GM12878 (cell line): ENCODE measurements at regions not wholly inside any gene's neighbourhood (a gene's known extent, or its start where the extent isn't known, plus 50 kb on each side); places are given as distances from the start of the nearest gene placed in this dataset.

ENCODE experiments used
- ATAC-seq: fragments of 200-7000 bp; cut with Tn5 transposase; 3 replicates; pipeline ENCODE4 v1.9.1; 2020; ENCODE audit warnings: mild to moderate bottlenecking, moderate library complexity
- BruUV-seq: library from RNA; stranded (reverse); fragments of 400-500 nt; replicated peaks from 2 replicates; lab custom pipeline; 2021; lab: Mats Ljungman, UMichigan
- CTCF ChIA-PET: fragments of 300-600 bp; sonication (Branson Sonifier 250); formaldehyde crosslinking; extraction: SDS; loops from one replicate; lab custom pipeline; 2021; ENCODE audit warnings: inconsistent platforms; lab: Yijun Ruan, JAX
- POLR2A ChIA-PET: fragments of 350-600 bp; formaldehyde crosslinking; extraction: SDS; loops from one replicate; lab custom pipeline; 2021; ENCODE audit warnings: inconsistent platforms; lab: Charles Lee
- RAD21 ChIA-PET: fragments of 300-600 bp; sonication (Branson Sonifier 250); formaldehyde crosslinking; loops from one replicate; lab custom pipeline; 2023; ENCODE audit warnings: antibody characterized with exemption; ENCODE audit not compliant: unreplicated experiment; lab: Charles Lee
- SMC1A ChIA-PET: fragments of 300-600 bp; sonication (Branson Sonifier 250); formaldehyde crosslinking; loops from one replicate; lab custom pipeline; 2023; ENCODE audit not compliant: unreplicated experiment, uncharacterized antibody; lab: Charles Lee
- DNase-seq: peaks from one replicate; pipeline ENCODE4 v3.0.0-alpha.2; 2011; ENCODE audit warnings: low read depth, low spot score
- FAIRE-seq: peaks from 3 replicates; lab custom pipeline; 2011; peaks lifted over from hg19 to GRCh38; lab: Jason Lieb, UNC
- H2AFZ ChIP-seq: 2 replicates; pipeline ENCODE4 v1.6.0; 2011; ENCODE audit warnings: low read depth, low read length, control low read depth; ENCODE audit not compliant: control insufficient read depth
- H3K27ac ChIP-seq: 2 replicates; pipeline ENCODE4 v1.5.1; 2011; ENCODE audit warnings: control low read depth; ENCODE audit not compliant: control insufficient read depth, insufficient read depth
- H3K27me3 ChIP-seq, 2 experiments: replicated peaks in 1 of 2; 2 replicates each; pipeline versions ENCODE4 v1.6.0 to v1.6.1; 2011; ENCODE audit warnings: low read length in 1 of 2; ENCODE audit not compliant: control insufficient read depth in 2 of 2, insufficient read depth in 2 of 2
- H3K36me3 ChIP-seq, 2 experiments: 2 replicates each; pipeline ENCODE4 v1.5.1; 2011; ENCODE audit warnings: low read length in 1 of 2; ENCODE audit not compliant: control insufficient read depth in 2 of 2, insufficient read depth in 2 of 2
- H3K4me1 ChIP-seq: 2 replicates; pipeline ENCODE4 v1.6.1; 2011; ENCODE audit warnings: mild to moderate bottlenecking, low read length, moderate library complexity, mixed read lengths; ENCODE audit not compliant: control insufficient read depth, insufficient read depth
- H3K4me2 ChIP-seq: 2 replicates; pipeline ENCODE4 v1.6.0; 2011; ENCODE audit warnings: control low read depth; ENCODE audit not compliant: control insufficient read depth, insufficient read depth
- H3K4me3 ChIP-seq: fragments of 200-600 bp; sonication (generic); 2 replicates; pipeline ENCODE4 v1.5.1; 2016
- H3K79me2 ChIP-seq: 2 replicates; pipeline ENCODE4 v1.6.0; 2011; ENCODE audit warnings: low read length; ENCODE audit not compliant: control insufficient read depth, insufficient read depth
- H3K9ac ChIP-seq: 2 replicates; pipeline ENCODE4 v1.8.0; 2011; ENCODE audit warnings: low read length, control low read depth, mixed read lengths; ENCODE audit not compliant: control insufficient read depth, insufficient read depth
- H3K9me3 ChIP-seq: replicated peaks from 3 replicates; pipeline ENCODE4 v1.5.1; 2011; ENCODE audit warnings: mild to moderate bottlenecking, low read length; ENCODE audit not compliant: control insufficient read depth, insufficient read depth
- H4K20me1 ChIP-seq: 2 replicates; pipeline ENCODE4 v1.6.0; 2011; ENCODE audit not compliant: control insufficient read depth, insufficient read depth
- ATF7 ChIP-seq: fragments of 450-650 bp; IDR thresholded peaks from 2 replicates; pipeline ENCODE4 v1.6.1; 2016; ENCODE audit warnings: low read depth, mild to moderate bottlenecking
- BCLAF1 ChIP-seq: fragments of 450-650 bp; IDR thresholded peaks from 2 replicates; pipeline ENCODE4 v1.6.1; 2017; ENCODE audit warnings: antibody characterized with exemption, mild to moderate bottlenecking, moderate library complexity
- BMI1 ChIP-seq: fragments of 450-650 bp; IDR thresholded peaks from 2 replicates; pipeline ENCODE4 v1.6.1; 2016; ENCODE audit warnings: mild to moderate bottlenecking, moderate library complexity, borderline replicate concordance
- CBFB ChIP-seq: IDR thresholded peaks from 2 replicates; pipeline ENCODE4 v1.6.1; 2016; ENCODE audit warnings: antibody characterized with exemption, low read depth
- CHD4 ChIP-seq: fragments of 200-600 bp; sonication (generic); IDR thresholded peaks from 2 replicates; pipeline ENCODE4 v1.6.1; 2016; ENCODE audit warnings: mild to moderate bottlenecking
- DPF2 ChIP-seq: fragments of 450-650 bp; IDR thresholded peaks from 2 replicates; pipeline ENCODE4 v1.6.1; 2017; ENCODE audit warnings: mild to moderate bottlenecking
- ESRRA ChIP-seq: IDR thresholded peaks from 2 replicates; pipeline ENCODE4 v1.6.1; 2012; ENCODE audit warnings: mild to moderate bottlenecking, low read length, improper control_type of control experiment
- FOXK2 ChIP-seq: fragments of 450-650 bp; IDR thresholded peaks from 2 replicates; pipeline ENCODE4 v1.6.1; 2017; ENCODE audit warnings: mild to moderate bottlenecking, moderate library complexity
- MEF2A ChIP-seq: IDR thresholded peaks from 2 replicates; pipeline ENCODE4 v1.6.1; 2011; ENCODE audit warnings: low read depth, mild to moderate bottlenecking, low read length, moderate library complexity; ENCODE audit not compliant: insufficient read depth
- MTA2 ChIP-seq: fragments of 450-650 bp; IDR thresholded peaks from 2 replicates; pipeline ENCODE4 v1.6.1; 2016; ENCODE audit warnings: low read depth, mild to moderate bottlenecking, moderate library complexity
- NR2C1 ChIP-seq: fragments of 450-650 bp; IDR thresholded peaks from 2 replicates; pipeline ENCODE4 v1.6.1; 2017; ENCODE audit warnings: antibody characterized with exemption, mild to moderate bottlenecking, moderate library complexity
- PAX8 ChIP-seq: fragments of 450-650 bp; IDR thresholded peaks from 2 replicates; pipeline ENCODE4 v1.6.1; 2017; ENCODE audit warnings: mild to moderate bottlenecking, moderate library complexity
- RCOR1 ChIP-seq: conservative IDR thresholded peaks from 2 replicates; pipeline ENCODE4 v1.6.1; 2012; ENCODE audit warnings: low read depth, low read length, improper control_type of control experiment
- SMAD5 ChIP-seq: IDR thresholded peaks from 2 replicates; pipeline ENCODE4 v1.6.1; 2016; ENCODE audit warnings: antibody characterized with exemption, low read depth
- STAT3 ChIP-seq: IDR thresholded peaks from 2 replicates; pipeline ENCODE4 v1.6.1; 2011; ENCODE audit warnings: low read depth, low read length, improper control_type of control experiment
- TAF1 ChIP-seq: IDR thresholded peaks from 2 replicates; pipeline ENCODE4 v1.6.1; 2011; ENCODE audit warnings: mild to moderate bottlenecking, low read depth, low read length, borderline replicate concordance
- YY1 ChIP-seq: IDR thresholded peaks from 2 replicates; pipeline ENCODE4 v1.6.1; 2011; ENCODE audit warnings: low read depth, mild to moderate bottlenecking, low read length
- ZNF622 ChIP-seq: fragments of 450-650 bp; IDR thresholded peaks from 2 replicates; pipeline ENCODE4 v1.6.1; 2017; ENCODE audit warnings: mild to moderate bottlenecking, inconsistent platforms
- WGBS: methylation state at CpG from one replicate; pipeline ENCODE4 v1.1.6; 2016; ENCODE audit warnings: low lambda C conversion rate; ENCODE audit not compliant: insufficient replicate concordance, insufficient coverage; ENCODE audit errors: missing lambda C conversion rate; 5-methylcytosine and 5-hydroxymethylcytosine counted together
- in situ Hi-C: fragments of 300-500 bp; cut with MboI; formaldehyde crosslinking; loops from 9 replicates; pipeline ENCODE4 v1.14.3; 2018; ENCODE audit warnings: mixed read lengths
- intact Hi-C: fragments of 100-400 bp; cut with micrococcal nuclease; formaldehyde crosslinking; loops from one replicate; pipeline ENCODE4 v1.14.2; 2022; ENCODE audit not compliant: unreplicated experiment
- TF ChIP-seq, protein P1 (sequence below): fragments of 450-650 bp; IDR thresholded peaks from 2 replicates; pipeline ENCODE4 v1.6.1; 2016; ENCODE audit warnings: mild to moderate bottlenecking

GRCh38 chr13:86090181-86090580, 291.0 kb upstream of the SLITRK6 start:
- ChIA-PET SMC1A (no interaction called here), CTCF (no interaction called here), RAD21 (no interaction called here), POLR2A (no interaction called here)
- Histone ChIP-seq H3K9me3 (no peaks in the 10 kb centered on the region), H4K20me1 (no peaks in the 10 kb centered on the region), H3K4me3 (no peak overlapping the region), H3K4me2 (no peak overlapping the region), H3K27me3 (no peaks in the 10 kb centered on the region), H3K4me1 (no peaks in the 10 kb centered on the region), H2AFZ (no peak overlapping the region), H3K27ac (no peak overlapping the region), H3K36me3 (no peaks in the 10 kb centered on the region), H3K9ac (no peak overlapping the region), H3K79me2 (no peaks in the 10 kb centered on the region)
- no peak for DNase-seq
- no peak for ATAC-seq
- 0% methylated on average over 2 of the region's 2 CpGs for WGBS
- in situ Hi-C loops: no loop called here
- intact Hi-C loops: no loop called here
- TF ChIP-seq DPF2 (no peak), RCOR1 (no peak), FOXK2 (no peak), MTA2 (no peak)
- no peak for FAIRE-seq
- BruUV-seq: no TSS peak

DNA sequence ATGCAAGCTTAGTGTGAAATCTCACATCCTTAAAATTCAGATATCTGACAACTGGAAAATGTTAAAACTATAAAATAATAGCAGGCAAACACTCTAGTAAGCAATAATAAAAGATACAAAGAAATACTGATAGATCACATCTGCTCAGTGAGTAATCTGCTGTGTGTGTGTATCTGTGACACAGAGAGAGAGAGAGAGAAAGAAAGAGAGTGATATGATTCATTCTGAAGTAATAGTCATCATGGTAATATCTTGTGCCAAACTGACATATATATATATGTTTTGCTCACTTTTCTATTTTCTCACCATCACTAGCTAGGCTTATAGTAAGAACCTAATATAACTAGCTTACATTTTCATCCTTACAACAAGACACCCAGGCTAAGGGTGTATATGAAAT, 288.0 kb upstream of the SLITRK6 start:
- H3K4me3 ChIP-seq: no peak overlapping the region
- FAIRE-seq (no peak), ATAC-seq (no peak), DNase-seq (no peak)
- BruUV-seq: no TSS peak
- ChIA-PET CTCF (no interaction called here), RAD21 (no interaction called here), SMC1A (interaction anchor here (0.9 kb wide), 1 partner anchor 54 kb away, joined by 3 read pairs; no protein-coding TSS in a partner anchor), POLR2A (no interaction called here)
- H3K36me3 ChIP-seq: no peaks in the 10 kb centered on the region
- H3K4me2 ChIP-seq: no peak overlapping the region
- H3K9ac ChIP-seq: no peak overlapping the region
- no peaks in the 10 kb centered on the region for H3K9me3 ChIP-seq
- no peak overlapping the region for H2AFZ ChIP-seq
- H3K79me2 ChIP-seq: no peaks in the 10 kb centered on the region
- H3K4me1 ChIP-seq: no peaks in the 10 kb centered on the region
- in situ Hi-C loops: no loop called here
- H4K20me1 ChIP-seq: no peaks in the 10 kb centered on the region
- H3K27me3 ChIP-seq: no peaks in the 10 kb centered on the region
- intact Hi-C loops: no loop called here
- no peak overlapping the region for H3K27ac ChIP-seq
- TF ChIP-seq, protein P1, sequence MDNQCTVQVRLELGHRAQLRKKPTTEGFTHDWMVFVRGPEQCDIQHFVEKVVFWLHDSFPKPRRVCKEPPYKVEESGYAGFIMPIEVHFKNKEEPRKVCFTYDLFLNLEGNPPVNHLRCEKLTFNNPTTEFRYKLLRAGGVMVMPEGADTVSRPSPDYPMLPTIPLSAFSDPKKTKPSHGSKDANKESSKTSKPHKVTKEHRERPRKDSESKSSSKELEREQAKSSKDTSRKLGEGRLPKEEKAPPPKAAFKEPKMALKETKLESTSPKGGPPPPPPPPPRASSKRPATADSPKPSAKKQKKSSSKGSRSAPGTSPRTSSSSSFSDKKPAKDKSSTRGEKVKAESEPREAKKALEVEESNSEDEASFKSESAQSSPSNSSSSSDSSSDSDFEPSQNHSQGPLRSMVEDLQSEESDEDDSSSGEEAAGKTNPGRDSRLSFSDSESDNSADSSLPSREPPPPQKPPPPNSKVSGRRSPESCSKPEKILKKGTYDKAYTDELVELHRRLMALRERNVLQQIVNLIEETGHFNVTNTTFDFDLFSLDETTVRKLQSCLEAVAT: no peak
- no peak for TF ChIP-seq NR2C1
- no peak for TF ChIP-seq STAT3
- TF ChIP-seq ATF7: no peak
- no peak for TF ChIP-seq YY1
- TF ChIP-seq CHD4: no peak
- TF ChIP-seq SMAD5: no peak
- TF ChIP-seq BMI1: no peak
- TF ChIP-seq MEF2A: no peak
- TF ChIP-seq TAF1: no peak
- no peak for TF ChIP-seq MTA2
- TF ChIP-seq ZNF622: no peak
- no peak for TF ChIP-seq ESRRA
- TF ChIP-seq BCLAF1: no peak
- no peak for TF ChIP-seq CBFB
- no peak for TF ChIP-seq PAX8
